ENCODE measurements at regions not wholly inside any gene's neighbourhood (a gene's known extent, or its start where the extent isn't known, plus 50 kb on each side); places are given as distances from the start of the nearest gene placed in this dataset.

DNA sequence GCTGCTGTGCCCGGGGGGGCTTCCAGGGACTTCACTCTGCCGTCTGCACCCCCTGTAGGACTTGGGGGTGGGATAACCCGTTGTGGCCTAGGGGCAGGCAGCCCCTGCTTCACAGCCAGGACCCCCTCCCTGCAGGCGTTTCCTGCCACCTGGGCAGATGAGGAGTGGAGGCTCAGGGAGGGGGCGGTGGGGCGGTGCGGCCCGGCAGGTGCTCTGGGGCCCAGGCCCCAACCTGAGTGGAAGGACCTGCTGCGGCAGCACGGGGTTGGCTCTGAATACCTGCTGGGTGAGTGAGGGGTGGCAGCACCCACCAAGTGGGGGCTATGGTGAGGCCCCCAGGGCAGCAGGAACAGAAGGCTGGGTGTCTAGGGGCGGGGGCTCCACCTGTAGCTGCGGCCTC lies 78.6 kb upstream of the TTC34 start:
- TF ChIP-seq, protein P1, sequence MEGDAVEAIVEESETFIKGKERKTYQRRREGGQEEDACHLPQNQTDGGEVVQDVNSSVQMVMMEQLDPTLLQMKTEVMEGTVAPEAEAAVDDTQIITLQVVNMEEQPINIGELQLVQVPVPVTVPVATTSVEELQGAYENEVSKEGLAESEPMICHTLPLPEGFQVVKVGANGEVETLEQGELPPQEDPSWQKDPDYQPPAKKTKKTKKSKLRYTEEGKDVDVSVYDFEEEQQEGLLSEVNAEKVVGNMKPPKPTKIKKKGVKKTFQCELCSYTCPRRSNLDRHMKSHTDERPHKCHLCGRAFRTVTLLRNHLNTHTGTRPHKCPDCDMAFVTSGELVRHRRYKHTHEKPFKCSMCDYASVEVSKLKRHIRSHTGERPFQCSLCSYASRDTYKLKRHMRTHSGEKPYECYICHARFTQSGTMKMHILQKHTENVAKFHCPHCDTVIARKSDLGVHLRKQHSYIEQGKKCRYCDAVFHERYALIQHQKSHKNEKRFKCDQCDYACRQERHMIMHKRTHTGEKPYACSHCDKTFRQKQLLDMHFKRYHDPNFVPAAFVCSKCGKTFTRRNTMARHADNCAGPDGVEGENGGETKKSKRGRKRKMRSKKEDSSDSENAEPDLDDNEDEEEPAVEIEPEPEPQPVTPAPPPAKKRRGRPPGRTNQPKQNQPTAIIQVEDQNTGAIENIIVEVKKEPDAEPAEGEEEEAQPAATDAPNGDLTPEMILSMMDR (IDR thresholded peaks at IDR 0.05), result no peak
- no peak for TF ChIP-seq EZH2 (IDR thresholded peaks at IDR 0.05)
